H9 (cell line): ENCODE measurements at regions not wholly inside any gene's neighbourhood (a gene's known extent, or its start where the extent isn't known, plus 50 kb on each side); places are given as distances from the start of the nearest gene placed in this dataset.

Experiments
- DNase-seq: peaks from one replicate; pipeline ENCODE4 v3.0.0-alpha.2; 2017
- H2AFZ ChIP-seq: one replicate; pipeline ENCODE4 v1.6.1; 2013; ENCODE audit warnings: mild to moderate bottlenecking, low read length, control low read depth, moderate library complexity
- H2AK5ac ChIP-seq: 2 replicates; pipeline ENCODE4 v1.6.1; 2013; ENCODE audit warnings: low read length, control low read depth, mixed read lengths; ENCODE audit not compliant: insufficient read length
- H2BK120ac ChIP-seq: one replicate; pipeline ENCODE4 v1.6.1; 2013; ENCODE audit warnings: low read depth, mild to moderate bottlenecking, low read length, control low read depth, inconsistent platforms; ENCODE audit not compliant: poor library complexity, severe bottlenecking
- H2BK12ac ChIP-seq: 2 replicates; pipeline ENCODE4 v1.6.1; 2013; ENCODE audit warnings: low read length, control low read depth, mixed read lengths, low read depth; ENCODE audit not compliant: insufficient read length
- H2BK15ac ChIP-seq: 2 replicates; pipeline ENCODE4 v1.6.1; 2013; ENCODE audit warnings: low read depth, low read length, control low read depth
- H2BK20ac ChIP-seq: one replicate; pipeline ENCODE4 v1.6.1; 2013; ENCODE audit warnings: low read depth, mild to moderate bottlenecking, low read length, control low read depth, inconsistent platforms; ENCODE audit not compliant: poor library complexity, severe bottlenecking
- H2BK5ac ChIP-seq: 2 replicates; pipeline ENCODE4 v1.6.1; 2013; ENCODE audit warnings: low read length, control low read depth, mixed read lengths; ENCODE audit not compliant: insufficient read length
- H3K14ac ChIP-seq: 2 replicates; pipeline ENCODE4 v1.6.1; 2013; ENCODE audit warnings: low read length, control low read depth; ENCODE audit not compliant: insufficient read depth
- H3K18ac ChIP-seq: 2 replicates; pipeline ENCODE4 v1.6.1; 2013; ENCODE audit warnings: low read depth, mild to moderate bottlenecking, mixed read lengths, low read length, control low read depth; ENCODE audit not compliant: insufficient read length
- H3K23ac ChIP-seq: 2 replicates; pipeline ENCODE4 v1.6.1; 2013; ENCODE audit warnings: low read length, control low read depth, mixed read lengths, low read depth; ENCODE audit not compliant: insufficient read length
- H3K23me2 ChIP-seq: 2 replicates; pipeline ENCODE4 v1.6.1; 2013; ENCODE audit warnings: low read depth, mild to moderate bottlenecking, mixed read lengths, low read length, control low read depth; ENCODE audit not compliant: insufficient read length, poor library complexity, severe bottlenecking
- H3K27ac ChIP-seq: 2 replicates; pipeline ENCODE4 v1.5.1; 2013; ENCODE audit warnings: low read length, control low read depth, mixed read lengths, low read depth; ENCODE audit not compliant: insufficient read length
- H3K27me3 ChIP-seq: 2 replicates; pipeline ENCODE4 v1.6.1; 2013; ENCODE audit warnings: low read length, control low read depth, inconsistent platforms; ENCODE audit not compliant: insufficient read depth
- H3K4ac ChIP-seq: 2 replicates; pipeline ENCODE4 v1.6.1; 2013; ENCODE audit warnings: low read depth, mild to moderate bottlenecking, control low read depth, inconsistent platforms, low read length, moderate library complexity
- H3K4me1 ChIP-seq: 2 replicates; pipeline ENCODE4 v1.6.1; 2013; ENCODE audit warnings: low read length, control low read depth, inconsistent platforms; ENCODE audit not compliant: insufficient read depth
- H3K4me2 ChIP-seq: 2 replicates; pipeline ENCODE4 v1.6.1; 2013; ENCODE audit warnings: low read length, control low read depth, mixed read lengths; ENCODE audit not compliant: insufficient read length, insufficient read depth
- H3K56ac ChIP-seq: 2 replicates; pipeline ENCODE4 v1.6.1; 2013; ENCODE audit warnings: low read depth, mild to moderate bottlenecking, mixed read lengths, low read length, control low read depth; ENCODE audit not compliant: insufficient read length
- H3K79me1 ChIP-seq: 2 replicates; pipeline ENCODE4 v1.6.1; 2013; ENCODE audit warnings: low read depth, mild to moderate bottlenecking, moderate library complexity, low read length, control low read depth, inconsistent platforms; ENCODE audit not compliant: insufficient read depth, poor library complexity, severe bottlenecking
- H3K79me2 ChIP-seq: 2 replicates; pipeline ENCODE4 v1.6.1; 2013; ENCODE audit warnings: low read length, control low read depth, inconsistent platforms; ENCODE audit not compliant: insufficient read depth
- H3K9ac ChIP-seq: 2 replicates; pipeline ENCODE4 v1.6.1; 2013; ENCODE audit warnings: low read length, control low read depth, mixed read lengths; ENCODE audit not compliant: insufficient read length; ENCODE audit errors: extremely low read depth
- H3K9me3 ChIP-seq: one replicate; pipeline ENCODE4 v1.6.1; 2013; ENCODE audit warnings: low read depth, low read length, inconsistent platforms; ENCODE audit not compliant: control insufficient read depth
- H3T11ph ChIP-seq: one replicate; pipeline ENCODE4 v1.6.1; 2013; ENCODE audit warnings: mild to moderate bottlenecking, low read length, control low read depth, inconsistent platforms
- H4K20me1 ChIP-seq: one replicate; pipeline ENCODE4 v1.6.1; 2013; ENCODE audit not compliant: control insufficient read depth, insufficient read length, insufficient read depth
- H4K5ac ChIP-seq: 2 replicates; pipeline ENCODE4 v1.6.1; 2013; ENCODE audit warnings: low read depth, mild to moderate bottlenecking, mixed read lengths, low read length, control low read depth; ENCODE audit not compliant: insufficient read length
- H4K8ac ChIP-seq: replicated peaks from 2 replicates; pipeline ENCODE4 v1.6.1; 2013; ENCODE audit warnings: low read length, control low read depth, mixed read lengths, low read depth; ENCODE audit not compliant: insufficient read length
- H4K91ac ChIP-seq: 2 replicates; pipeline ENCODE4 v1.6.1; 2013; ENCODE audit warnings: low read depth, mild to moderate bottlenecking, moderate library complexity, mixed read lengths, low read length, control low read depth; ENCODE audit not compliant: insufficient read length
- H3K27ac Mint-ChIP-seq, 3 experiments: 2 replicates in 2 of 3; 3 replicates in 1 of 3; pipeline ENCODE4 v1.8.0; 2020 to 2021; ENCODE audit warnings: mixed read lengths in 3 of 3, mild to moderate bottlenecking in 1 of 3, moderate library complexity in 1 of 3
- H3K27me3 Mint-ChIP-seq: 2 replicates; pipeline ENCODE4 v1.8.0; 2021; ENCODE audit warnings: low read depth, mild to moderate bottlenecking, moderate library complexity, mixed read lengths
- H3K36me3 Mint-ChIP-seq, 3 experiments: 2 replicates in 2 of 3; 3 replicates in 1 of 3; pipeline ENCODE4 v1.8.0; 2020 to 2021; ENCODE audit warnings: low read depth in 3 of 3, mixed read lengths in 3 of 3; ENCODE audit not compliant: insufficient read depth in 1 of 3
- H3K4me1 Mint-ChIP-seq, 2 experiments: 2 replicates each; pipeline ENCODE4 v1.8.0; 2020; ENCODE audit warnings: mixed read lengths in 2 of 2
- H3K4me3 Mint-ChIP-seq, 2 experiments: 2 replicates in 1 of 2; 3 replicates in 1 of 2; pipeline ENCODE4 v1.8.0; 2020 to 2021; ENCODE audit warnings: mild to moderate bottlenecking in 2 of 2, mixed read lengths in 2 of 2, moderate library complexity in 1 of 2
- H3K9me3 Mint-ChIP-seq, 2 experiments: 2 replicates in 1 of 2; 3 replicates in 1 of 2; pipeline ENCODE4 v1.8.0; 2020; ENCODE audit warnings: mild to moderate bottlenecking in 2 of 2, mixed read lengths in 2 of 2, moderate library complexity in 1 of 2
- WGBS: extraction: QIAGEN DNeasy Blood & Tissue Kit; methylation state at CpG from one replicate; pipeline ENCODE4 v1.1.7; 2013; ENCODE audit warnings: missing lambda C conversion rate, low lambda C conversion rate, mixed read lengths; ENCODE audit not compliant: insufficient read length; ENCODE audit errors: extremely low coverage; 5-methylcytosine and 5-hydroxymethylcytosine counted together
- TF ChIP-seq, protein P1 (sequence below): fragments of 200-600 bp; sonication (generic); conservative IDR thresholded peaks from 3 replicates; pipeline ENCODE4 v1.8.0; 2021; ENCODE audit warnings: antibody characterized with exemption, mild to moderate bottlenecking

DNA sequence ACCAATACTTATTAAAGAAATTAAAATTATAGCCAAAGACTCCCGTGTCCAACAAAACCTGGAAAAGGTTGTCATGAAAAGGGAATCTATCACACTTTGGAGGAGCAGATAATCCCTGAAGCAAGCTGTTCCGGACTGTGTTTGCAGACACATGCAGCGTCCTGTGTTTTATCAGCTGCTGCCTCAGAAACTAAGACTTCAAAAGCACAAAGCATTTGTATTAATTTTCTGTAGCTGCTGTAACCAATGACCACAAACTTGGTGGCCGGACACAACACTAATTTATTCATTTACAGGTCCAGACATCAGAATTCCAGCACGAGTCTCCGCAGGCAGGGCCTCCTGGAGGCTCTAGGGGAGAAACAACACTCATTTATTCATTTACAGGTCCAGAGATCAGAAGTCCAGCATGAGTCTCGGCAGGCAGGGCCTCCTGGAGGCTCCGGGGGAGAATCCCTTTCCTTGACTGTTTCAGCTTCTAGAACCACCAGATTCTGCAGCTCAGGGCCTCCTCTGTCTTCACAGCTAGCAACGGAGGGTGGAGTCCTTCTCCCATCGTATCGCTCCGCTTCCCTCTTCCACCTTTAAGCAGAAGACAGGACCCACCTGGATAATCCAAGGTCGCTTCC, 465.3 kb downstream of the BRD1 start:
- no peak overlapping the region for H3K18ac ChIP-seq
- no peak overlapping the region for H3K14ac ChIP-seq
- no peak overlapping the region for H3K23ac ChIP-seq
- no CpG with 5 or more reads among the region's 13 CpGs for WGBS
- no peak overlapping the region for H3T11ph ChIP-seq
- peaks cover 6% of the 10 kb centered on the region for H3K27me3 Mint-ChIP-seq
- no peak overlapping the region for H3K4me3 Mint-ChIP-seq
- no peak for DNase-seq
- no peaks in the 10 kb centered on the region for H3K27me3 ChIP-seq
- H3K9me3 ChIP-seq = no peaks in the 10 kb centered on the region
- H3K4me2 ChIP-seq = no peak overlapping the region
- no peaks in the 10 kb centered on the region for H4K20me1 ChIP-seq
- no peak overlapping the region for H3K4ac ChIP-seq
- H4K5ac ChIP-seq = no peak overlapping the region
- H3K4me1 Mint-ChIP-seq = peaks cover 4 to 6% of the 10 kb centered on the region in 2 experiments; a peak in 2 of 4 replicates
- no peak overlapping the region for H2AK5ac ChIP-seq
- H2BK12ac ChIP-seq = no peak overlapping the region
- no peak overlapping the region for H4K91ac ChIP-seq
- no peak overlapping the region for H2AFZ ChIP-seq
- H3K23me2 ChIP-seq = no peaks in the 10 kb centered on the region
- TF ChIP-seq, protein P1, sequence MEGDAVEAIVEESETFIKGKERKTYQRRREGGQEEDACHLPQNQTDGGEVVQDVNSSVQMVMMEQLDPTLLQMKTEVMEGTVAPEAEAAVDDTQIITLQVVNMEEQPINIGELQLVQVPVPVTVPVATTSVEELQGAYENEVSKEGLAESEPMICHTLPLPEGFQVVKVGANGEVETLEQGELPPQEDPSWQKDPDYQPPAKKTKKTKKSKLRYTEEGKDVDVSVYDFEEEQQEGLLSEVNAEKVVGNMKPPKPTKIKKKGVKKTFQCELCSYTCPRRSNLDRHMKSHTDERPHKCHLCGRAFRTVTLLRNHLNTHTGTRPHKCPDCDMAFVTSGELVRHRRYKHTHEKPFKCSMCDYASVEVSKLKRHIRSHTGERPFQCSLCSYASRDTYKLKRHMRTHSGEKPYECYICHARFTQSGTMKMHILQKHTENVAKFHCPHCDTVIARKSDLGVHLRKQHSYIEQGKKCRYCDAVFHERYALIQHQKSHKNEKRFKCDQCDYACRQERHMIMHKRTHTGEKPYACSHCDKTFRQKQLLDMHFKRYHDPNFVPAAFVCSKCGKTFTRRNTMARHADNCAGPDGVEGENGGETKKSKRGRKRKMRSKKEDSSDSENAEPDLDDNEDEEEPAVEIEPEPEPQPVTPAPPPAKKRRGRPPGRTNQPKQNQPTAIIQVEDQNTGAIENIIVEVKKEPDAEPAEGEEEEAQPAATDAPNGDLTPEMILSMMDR = no peak
- no peaks in the 10 kb centered on the region for H3K79me2 ChIP-seq
- H3K9me3 Mint-ChIP-seq = peaks cover 3 to 5% of the 10 kb centered on the region in 2 experiments; a peak in 2 of 5 replicates
- no peak overlapping the region for H3K27ac ChIP-seq
- H2BK15ac ChIP-seq = no peak overlapping the region
- no peak overlapping the region for H4K8ac ChIP-seq
- no peaks in the 10 kb centered on the region for H3K79me1 ChIP-seq
- no peak overlapping the region for H3K27ac Mint-ChIP-seq
- no peak overlapping the region for H2BK20ac ChIP-seq
- no peak overlapping the region for H2BK5ac ChIP-seq
- no peaks in the 10 kb centered on the region for H3K4me1 ChIP-seq
- no peak overlapping the region for H3K56ac ChIP-seq
- peaks cover 0 to 2% (median 0%) of the 10 kb centered on the region in 3 experiments; a peak in 1 of 7 replicates for H3K36me3 Mint-ChIP-seq
- H3K9ac ChIP-seq = no peak overlapping the region
- no peak overlapping the region for H2BK120ac ChIP-seq
